Gastroesophageal sphincter (tissue), 4 donors: ENCODE measurements at regions not wholly inside any gene's neighbourhood (a gene's known extent, or its start where the extent isn't known, plus 50 kb on each side); places are given as distances from the start of the nearest gene placed in this dataset.

ENCODE experiments used
- ATAC-seq: fragments of 150-250 bp; one replicate; pipeline ENCODE4 v1.9.1; 2016; ENCODE audit warnings: mild to moderate bottlenecking, moderate library complexity
- H3K27ac ChIP-seq, 4 donors: fragments of 200-600 bp; sonication (generic) in 3 of 4; 1 replicate in 3 of 4; 2 replicates in 1 of 4; pipeline ENCODE4 v1.5.1; 2016 to 2019
- H3K27me3 ChIP-seq: fragments of 200-600 bp; sonication (generic); one replicate; pipeline ENCODE4 v1.5.1; 2019
- H3K36me3 ChIP-seq, 2 donors: fragments of 200-600 bp; sonication (generic); one replicate each; pipeline ENCODE4 v1.5.1; 2019; ENCODE audit warnings: control low read depth in 1 of 2
- H3K4me1 ChIP-seq, 3 donors: fragments of 200-600 bp; sonication (generic); 1 replicate in 2 of 3; 2 replicates in 1 of 3; pipeline ENCODE4 v1.5.1; 2016 to 2019; ENCODE audit warnings: control low read depth in 2 of 3
- H3K4me3 ChIP-seq, 2 donors: fragments of 200-600 bp; sonication (generic); one replicate each; pipeline ENCODE4 v1.5.1; 2019; ENCODE audit warnings: mild to moderate bottlenecking in 1 of 2, moderate library complexity in 1 of 2
- H3K9me3 ChIP-seq, 3 donors: fragments of 200-600 bp; sonication (generic); one replicate each; pipeline ENCODE4 v1.5.1; 2017 to 2019; ENCODE audit warnings: control low read depth in 2 of 3
- CTCF ChIP-seq, 4 experiments: fragments of 200-600 bp in 2 of 4; fragments of 450-650 bp in 2 of 4; sonication (generic) in 1 of 4; IDR thresholded peaks; one replicate each; pipeline ENCODE4 v1.5.1; 2017 to 2019; ENCODE audit warnings: antibody characterized with exemption in 4 of 4, mild to moderate bottlenecking in 2 of 4, moderate library complexity in 2 of 4
- EP300 ChIP-seq: sonication (generic); formaldehyde crosslinking; IDR thresholded peaks from one replicate; pipeline ENCODE4 v1.6.1; 2017; ENCODE audit warnings: antibody characterized with exemption, mild to moderate bottlenecking
- POLR2A ChIP-seq, 2 donors: fragments of 450-650 bp; IDR thresholded peaks; one replicate each; pipeline ENCODE4 v1.6.1; 2017; ENCODE audit warnings: antibody characterized with exemption in 2 of 2, mild to moderate bottlenecking in 2 of 2, moderate library complexity in 1 of 2
- POLR2AphosphoS5 ChIP-seq: sonication (generic); formaldehyde crosslinking; IDR thresholded peaks from one replicate; pipeline ENCODE4 v1.6.1; 2017; ENCODE audit warnings: antibody characterized with exemption
- WGBS, 2 donors: methylation state at CpG; one replicate each; pipeline ENCODE4 v1.1.5; 2018; ENCODE audit warnings: low coverage in 1 of 2; 5-methylcytosine and 5-hydroxymethylcytosine counted together

- ATAC-seq, result no peak
- no peak overlapping the region for H3K27ac ChIP-seq
- H3K27me3 ChIP-seq, result no peaks in the 10 kb centered on the region
- H3K36me3 ChIP-seq, result no peaks in the 10 kb centered on the region
- no peaks in the 10 kb centered on the region for H3K4me1 ChIP-seq
- H3K9me3 ChIP-seq, result no peaks in the 10 kb centered on the region
- TF ChIP-seq POLR2A (IDR thresholded peaks at IDR 0.05) (no peak), POLR2AphosphoS5 (no peak), EP300 (no peak), CTCF (IDR thresholded peaks at IDR 0.05) (no peak)
- WGBS, 2 donors, result 85 to 92% methylated on average over 4 of the region's 4 CpGs
- no peak overlapping the region for H3K4me3 ChIP-seq
These were observed 159.5 kb upstream of the LPP start for GRCh38 chr3:187994221-187995042.

GRCh38 chr3:187995043-187995400 lies 158.9 kb upstream of the LPP start:
- no peak overlapping the region for H3K4me3 ChIP-seq
- no peaks in the 10 kb centered on the region for H3K36me3 ChIP-seq
- TF ChIP-seq POLR2A (IDR thresholded peaks at IDR 0.05), result no peak
- TF ChIP-seq CTCF (IDR thresholded peaks at IDR 0.05), result no peak
- no peak for TF ChIP-seq EP300
- no peak for TF ChIP-seq POLR2AphosphoS5
- H3K9me3 ChIP-seq, result no peaks in the 10 kb centered on the region
- H3K27ac ChIP-seq, result no peak overlapping the region
- H3K27me3 ChIP-seq, result no peaks in the 10 kb centered on the region
- H3K4me1 ChIP-seq, result no peaks in the 10 kb centered on the region
- ATAC-seq, result no peak

GRCh38 chr3:187995667-187996066 lies 158.3 kb upstream of the LPP start:
- no peak for ATAC-seq
- Histone ChIP-seq H3K36me3 (no peaks in the 10 kb centered on the region), H3K27me3 (no peaks in the 10 kb centered on the region), H3K4me3 (no peak overlapping the region), H3K27ac (no peak overlapping the region), H3K9me3 (no peaks in the 10 kb centered on the region), H3K4me1 (peaks cover 0 to 3% (median 0%) of the 10 kb centered on the region in 3 donors)
- no peak for TF ChIP-seq POLR2A (IDR thresholded peaks at IDR 0.05)
- no peak for TF ChIP-seq POLR2AphosphoS5
- no peak for TF ChIP-seq CTCF (IDR thresholded peaks at IDR 0.05)
- no peak for TF ChIP-seq EP300

GRCh38 chr3:187996609-187997008 lies 157.3 kb upstream of the LPP start:
- ATAC-seq, result no peak
- Histone ChIP-seq H3K4me1 (peaks cover 0 to 3% (median 0%) of the 10 kb centered on the region in 3 donors), H3K4me3 (no peak overlapping the region), H3K9me3 (no peaks in the 10 kb centered on the region), H3K27me3 (no peaks in the 10 kb centered on the region), H3K36me3 (no peaks in the 10 kb centered on the region), H3K27ac (no peak overlapping the region)
- WGBS, 2 donors, result 82% methylated on average over 2 of the region's 2 CpGs; no CpG with 5 or more reads in 1 of the 2 donors
- no peak for TF ChIP-seq POLR2AphosphoS5

GRCh38 chr3:187997490-187997889 lies 156.5 kb upstream of the LPP start:
- Histone ChIP-seq H3K27ac (no peak overlapping the region), H3K9me3 (no peaks in the 10 kb centered on the region), H3K4me3 (no peak overlapping the region), H3K27me3 (no peaks in the 10 kb centered on the region), H3K4me1 (peaks cover 0 to 3% (median 0%) of the 10 kb centered on the region in 3 donors), H3K36me3 (no peaks in the 10 kb centered on the region)
- TF ChIP-seq CTCF (IDR thresholded peaks at IDR 0.05), result no peak
- no peak for TF ChIP-seq POLR2A (IDR thresholded peaks at IDR 0.05)
- TF ChIP-seq POLR2AphosphoS5, result no peak
- TF ChIP-seq EP300, result no peak
- no peak for ATAC-seq
- 78 to 81% methylated on average over 3 to 4 of the region's 5 CpGs for WGBS, 2 donors
